Keratinocyte (primary cell): ENCODE measurements at regions not wholly inside any gene's neighbourhood (a gene's known extent, or its start where the extent isn't known, plus 50 kb on each side); places are given as distances from the start of the nearest gene placed in this dataset.

Source experiments
- DNase-seq: peaks from one replicate; pipeline ENCODE4 v3.0.0-alpha.2; 2011; ENCODE audit warnings: low read depth, missing footprints, low spot score
- FAIRE-seq: peaks from 2 replicates; lab custom pipeline; 2011; peaks lifted over from hg19 to GRCh38; lab: Jason Lieb, UNC
- H2AFZ ChIP-seq: 2 replicates; pipeline ENCODE4 v1.6.0; 2012; ENCODE audit warnings: low read length, control low read depth, inconsistent platforms; ENCODE audit not compliant: control insufficient read depth
- H3K27ac ChIP-seq: 2 replicates; pipeline ENCODE4 v1.5.1; 2011; ENCODE audit warnings: low read length; ENCODE audit not compliant: control insufficient read depth, insufficient read depth
- H3K27me3 ChIP-seq: 3 replicates; pipeline ENCODE4 v1.6.0; 2011; ENCODE audit warnings: low read length; ENCODE audit not compliant: control insufficient read depth, insufficient read depth; ENCODE audit errors: extremely low read depth
- H3K36me3 ChIP-seq, 2 experiments: 2 replicates in 1 of 2; 3 replicates in 1 of 2; pipeline ENCODE4 v1.5.1; 2011; ENCODE audit warnings: low read length in 2 of 2, mild to moderate bottlenecking in 1 of 2; ENCODE audit not compliant: control insufficient read depth in 2 of 2, insufficient read depth in 2 of 2; ENCODE audit errors: extremely low read depth in 1 of 2
- H3K4me1 ChIP-seq: 3 replicates; pipeline ENCODE4 v1.5.1; 2011; ENCODE audit warnings: low read length; ENCODE audit not compliant: control insufficient read depth, insufficient read depth; ENCODE audit errors: extremely low read depth
- H3K4me2 ChIP-seq: 3 replicates; pipeline ENCODE4 v1.6.0; 2011; ENCODE audit warnings: low read depth, low read length; ENCODE audit not compliant: control insufficient read depth, insufficient read depth; ENCODE audit errors: extremely low read depth
- H3K4me3 ChIP-seq, 3 experiments: fragments of 200-600 bp in 1 of 3; sonication (generic) in 1 of 3; 2 replicates in 2 of 3; 3 replicates in 1 of 3; pipeline ENCODE4 v1.5.1; 2011 to 2016; ENCODE audit warnings: low read length in 3 of 3, mild to moderate bottlenecking in 3 of 3, control low read depth in 2 of 3, inconsistent platforms in 1 of 3, low read depth in 1 of 3, mixed read lengths in 1 of 3, mixed run types in 1 of 3, moderate library complexity in 1 of 3; ENCODE audit not compliant: control insufficient read depth in 2 of 3, insufficient read depth in 2 of 3; ENCODE audit errors: extremely low read depth in 1 of 3
- H3K79me2 ChIP-seq: 2 replicates; pipeline ENCODE4 v1.6.0; 2012; ENCODE audit warnings: low read length; ENCODE audit not compliant: control insufficient read depth, insufficient read depth
- H3K9ac ChIP-seq: 3 replicates; pipeline ENCODE4 v1.6.0; 2011; ENCODE audit warnings: low read length; ENCODE audit not compliant: control insufficient read depth, insufficient read depth; ENCODE audit errors: extremely low read depth
- H3K9me1 ChIP-seq: 3 replicates; pipeline ENCODE4 v1.6.0; 2011; ENCODE audit warnings: low read length; ENCODE audit not compliant: control insufficient read depth, insufficient read depth; ENCODE audit errors: extremely low read depth
- H3K9me3 ChIP-seq: 2 replicates; pipeline ENCODE4 v1.5.1; 2012; ENCODE audit warnings: low read depth, low read length; ENCODE audit not compliant: control insufficient read depth
- H4K20me1 ChIP-seq: 3 replicates; pipeline ENCODE4 v1.6.0; 2011; ENCODE audit warnings: low read length; ENCODE audit not compliant: control insufficient read depth, insufficient read depth; ENCODE audit errors: extremely low read depth
- EZH2 ChIP-seq: IDR thresholded peaks from one replicate; pipeline ENCODE4 v1.6.1; 2012; ENCODE audit warnings: inconsistent platforms, mild to moderate bottlenecking, low read length, moderate library complexity
- dilution Hi-C: fragments of 300-500 bp; cut with MboI; formaldehyde crosslinking; loops from one replicate; pipeline ENCODE4 v1.7.0; 2020; ENCODE audit warnings: low sequenced_read_pairs; ENCODE audit not compliant: extremely low pct_ligation_motif_present
- TF ChIP-seq, protein P1 (sequence below), 3 experiments: IDR thresholded peaks in 1 of 3; conservative IDR thresholded peaks in 1 of 3; optimal IDR thresholded peaks in 1 of 3; 2 replicates in 2 of 3; 3 replicates in 1 of 3; pipeline versions ENCODE3 to v1.5.1; 2011; ENCODE audit warnings: low read length in 3 of 3, mild to moderate bottlenecking in 3 of 3, moderate library complexity in 2 of 3, control low read depth in 1 of 3, inconsistent platforms in 1 of 3; ENCODE audit not compliant: insufficient read depth in 2 of 3; ENCODE audit errors: extremely low read depth in 1 of 3

DNA sequence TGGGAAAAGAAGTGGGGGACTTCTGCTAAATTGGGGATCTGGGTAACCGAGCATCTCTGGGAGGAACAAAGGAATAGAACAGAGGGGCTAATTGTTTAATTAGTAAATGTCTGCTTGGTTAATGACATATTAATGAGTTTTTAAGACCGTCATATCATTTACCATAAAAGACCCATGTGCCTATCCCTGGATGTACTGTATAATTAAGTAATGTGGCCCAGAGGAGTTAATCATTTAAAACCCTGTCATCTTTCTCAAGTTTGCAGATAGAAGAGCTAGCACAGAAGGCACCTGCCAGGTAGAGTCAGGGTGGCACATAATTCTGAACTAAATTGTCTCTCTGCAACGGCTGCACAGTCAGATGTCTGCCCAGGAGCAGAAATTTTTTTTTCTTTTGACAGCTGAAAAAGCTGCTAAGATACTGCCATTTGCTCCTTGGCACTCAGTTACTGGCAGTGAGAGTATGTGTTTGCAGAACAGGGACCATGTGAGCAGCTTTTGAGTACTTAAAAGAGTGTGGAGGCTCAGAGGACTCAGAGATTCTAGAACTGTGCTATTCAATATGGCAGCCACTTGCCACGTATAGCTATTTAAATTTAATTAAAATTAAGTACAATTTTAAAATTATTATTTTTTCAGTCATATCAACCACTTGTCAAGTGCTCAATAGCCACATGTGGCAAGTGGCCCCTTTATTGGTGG, 202.7 kb upstream of the SLC35B3 start:
- Histone ChIP-seq H3K4me2 (no peak overlapping the region), H3K9me3 (no peaks in the 10 kb centered on the region), H3K9ac (no peak overlapping the region), H3K27me3 (no peaks in the 10 kb centered on the region), H2AFZ (no peak overlapping the region), H3K79me2 (no peaks in the 10 kb centered on the region), H3K36me3 (no peaks in the 10 kb centered on the region), H3K27ac (no peak overlapping the region), H3K9me1 (no peaks in the 10 kb centered on the region), H3K4me1 (peaks cover 6% of the 10 kb centered on the region), H4K20me1 (no peaks in the 10 kb centered on the region), H3K4me3 (no peak overlapping the region)
- no peak for FAIRE-seq
- dilution Hi-C loops = no loop called here
- DNase-seq = no peak
- TF ChIP-seq, protein P1, sequence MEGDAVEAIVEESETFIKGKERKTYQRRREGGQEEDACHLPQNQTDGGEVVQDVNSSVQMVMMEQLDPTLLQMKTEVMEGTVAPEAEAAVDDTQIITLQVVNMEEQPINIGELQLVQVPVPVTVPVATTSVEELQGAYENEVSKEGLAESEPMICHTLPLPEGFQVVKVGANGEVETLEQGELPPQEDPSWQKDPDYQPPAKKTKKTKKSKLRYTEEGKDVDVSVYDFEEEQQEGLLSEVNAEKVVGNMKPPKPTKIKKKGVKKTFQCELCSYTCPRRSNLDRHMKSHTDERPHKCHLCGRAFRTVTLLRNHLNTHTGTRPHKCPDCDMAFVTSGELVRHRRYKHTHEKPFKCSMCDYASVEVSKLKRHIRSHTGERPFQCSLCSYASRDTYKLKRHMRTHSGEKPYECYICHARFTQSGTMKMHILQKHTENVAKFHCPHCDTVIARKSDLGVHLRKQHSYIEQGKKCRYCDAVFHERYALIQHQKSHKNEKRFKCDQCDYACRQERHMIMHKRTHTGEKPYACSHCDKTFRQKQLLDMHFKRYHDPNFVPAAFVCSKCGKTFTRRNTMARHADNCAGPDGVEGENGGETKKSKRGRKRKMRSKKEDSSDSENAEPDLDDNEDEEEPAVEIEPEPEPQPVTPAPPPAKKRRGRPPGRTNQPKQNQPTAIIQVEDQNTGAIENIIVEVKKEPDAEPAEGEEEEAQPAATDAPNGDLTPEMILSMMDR (optimal IDR thresholded peaks at IDR 0.05 in 1 of 3, IDR thresholded peaks at IDR 0.05 in 1 of 3, conservative IDR thresholded peaks at IDR 0.05 in 1 of 3; ENCODE audit: extremely low read depth in 1 of 3, insufficient read depth in 2 of 3, low read length in 3 of 3) = no peak
- no peak for TF ChIP-seq EZH2

DNA sequence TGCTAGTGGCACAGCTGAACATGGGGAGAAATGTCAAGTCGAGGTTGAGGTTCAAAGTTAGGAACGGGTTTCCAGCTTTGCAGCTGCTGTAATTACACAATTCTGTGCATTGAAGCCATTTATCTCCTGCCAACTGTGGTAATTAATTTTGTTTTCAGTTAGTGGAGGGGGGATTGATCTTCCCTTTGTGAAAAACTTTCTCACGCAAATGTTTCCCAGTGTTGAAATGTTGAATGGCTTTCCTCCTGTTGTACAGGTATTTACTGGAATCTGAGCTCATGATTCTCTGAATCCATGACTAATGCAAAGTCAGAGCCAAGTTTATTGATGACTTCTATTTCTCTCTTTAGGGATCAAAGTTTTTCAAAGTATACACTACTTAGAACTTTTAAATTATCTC, 198.4 kb upstream of the SLC35B3 start:
- Histone ChIP-seq H3K27ac (no peak overlapping the region), H3K9ac (no peak overlapping the region), H3K4me2 (no peak overlapping the region), H3K79me2 (no peaks in the 10 kb centered on the region), H3K4me3 (no peak overlapping the region), H3K9me3 (no peaks in the 10 kb centered on the region), H3K4me1 (peaks cover 11% of the 10 kb centered on the region), H3K36me3 (no peaks in the 10 kb centered on the region), H4K20me1 (no peaks in the 10 kb centered on the region), H3K9me1 (no peaks in the 10 kb centered on the region), H3K27me3 (no peaks in the 10 kb centered on the region), H2AFZ (peak overlapping the region; percentile 16)
- FAIRE-seq = peak; percentile 68
- no peak for TF ChIP-seq EZH2
- TF ChIP-seq, protein P1 (optimal IDR thresholded peaks at IDR 0.05 in 1 of 3, IDR thresholded peaks at IDR 0.05 in 1 of 3, conservative IDR thresholded peaks at IDR 0.05 in 1 of 3; ENCODE audit: extremely low read depth in 1 of 3, insufficient read depth in 2 of 3, low read length in 3 of 3) = no peak
- DNase-seq = no peak
- dilution Hi-C loops = no loop called here
